ENCODE measurements at regions not wholly inside any gene's neighbourhood (a gene's known extent, or its start where the extent isn't known, plus 50 kb on each side); places are given as distances from the start of the nearest gene placed in this dataset.
"Not testable (repeated sequence)": the region's sequence is repeated elsewhere in the genome, so short reads cannot be mapped to it uniquely, and the experiment has no call there.

- DNase-seq: no peak
Observed at GRCh38 chr10:3399756-3400155, 227.2 kb upstream of the PITRM1 start.

GRCh38 chr10:3398825-3399646, 226.5 kb upstream of the PITRM1 start:
- no peak for DNase-seq

- peak; percentile 41 for DNase-seq
Observed at GRCh38 chr10:3397846-3398245, 225.3 kb upstream of the PITRM1 start.

GRCh38 chr10:3397231-3397630, 224.6 kb upstream of the PITRM1 start:
- DNase-seq: no peak

GRCh38 chr10:3396116-3396515, 223.5 kb upstream of the PITRM1 start:
- no peak for DNase-seq

GRCh38 chr10:3395458-3395861, 222.9 kb upstream of the PITRM1 start:
- DNase-seq: peak; percentile 49

GRCh38 chr10:3395041-3395440, 222.5 kb upstream of the PITRM1 start:
- no peak for DNase-seq

- DNase-seq: no peak
Observed at GRCh38 chr10:3393958-3394357, 221.4 kb upstream of the PITRM1 start.

- DNase-seq: no peak
Observed at GRCh38 chr10:3391657-3392056, 219.1 kb upstream of the PITRM1 start.

GRCh38 chr10:3389130-3389529, 216.5 kb upstream of the PITRM1 start:
- DNase-seq: no peak

GRCh38 chr10:3385487-3385886, 212.9 kb upstream of the PITRM1 start:
- DNase-seq: no peak

- no peak for DNase-seq
Observed at GRCh38 chr10:3382092-3382491, 209.5 kb upstream of the PITRM1 start.

- DNase-seq: no peak
Observed at GRCh38 chr10:3380406-3381050, 207.9 kb upstream of the PITRM1 start.

GRCh38 chr10:3376631-3377030, 204.0 kb upstream of the PITRM1 start:
- DNase-seq: no peak

- no peak for DNase-seq
Observed at GRCh38 chr10:3375505-3375904, 202.9 kb upstream of the PITRM1 start.

- no peak for DNase-seq
Observed at GRCh38 chr10:3374914-3375313, 202.3 kb upstream of the PITRM1 start.

GRCh38 chr10:3373374-3374027, 200.9 kb upstream of the PITRM1 start:
- not testable (repeated sequence) for DNase-seq

- no peak for DNase-seq
Observed at GRCh38 chr10:3372281-3372680, 199.7 kb upstream of the PITRM1 start.

- not testable (repeated sequence) for DNase-seq
Observed at GRCh38 chr10:3371624-3372023, 199.0 kb upstream of the PITRM1 start.

GRCh38 chr10:3366735-3367405, 194.3 kb upstream of the PITRM1 start:
- no peak for DNase-seq

- DNase-seq: no peak
Observed at GRCh38 chr10:3366043-3366442, 193.5 kb upstream of the PITRM1 start.

- no peak for DNase-seq
Observed at GRCh38 chr10:3365630-3366029, 193.0 kb upstream of the PITRM1 start.

- no peak for DNase-seq
Observed at GRCh38 chr10:3364768-3365480, 192.3 kb upstream of the PITRM1 start.

All from activated CD8-positive, alpha-beta memory T cell treated with anti-CD3 and anti-CD28 coated beads for 24 hours (primary cell).